GM21825 (cell line): ENCODE measurements at regions not wholly inside any gene's neighbourhood (a gene's known extent, or its start where the extent isn't known, plus 50 kb on each side); places are given as distances from the start of the nearest gene placed in this dataset.
A peak's percentile ranks its signal among the peaks of the same experiment; 100 is the strongest.
"Not testable (repeated sequence)": the region's sequence is repeated elsewhere in the genome, so short reads cannot be mapped to it uniquely, and the experiment has no call there.

ENCODE experiments used
- ATAC-seq: cut with Tn5 transposase; IDR thresholded peaks from one replicate; pipeline ENCODE4 v1.9.1; 2021; ENCODE audit warnings: mild to moderate bottlenecking, moderate library complexity; ENCODE audit not compliant: unreplicated experiment

- ATAC-seq = no peak
Measured at GRCh38 chr2:89831641-89832498, 1140.4 kb downstream of the RPIA start.

GRCh38 chr2:89833116-89833779 lies 1141.8 kb downstream of the RPIA start:
- ATAC-seq = peak; percentile 42

- ATAC-seq = no peak
Measured at GRCh38 chr2:89833780-89834117, 1142.3 kb downstream of the RPIA start.

- ATAC-seq = no peak
Measured at GRCh38 chr2:89834306-89834705, 1142.8 kb downstream of the RPIA start.

GRCh38 chr2:89836326-89836725 lies 1144.9 kb downstream of the RPIA start:
- ATAC-seq = not testable (repeated sequence)

- no peak for ATAC-seq
Measured at GRCh38 chr2:89837962-89838625, 1146.6 kb downstream of the RPIA start.

GRCh38 chr2:89840175-89840574 lies 1148.7 kb downstream of the RPIA start:
- ATAC-seq = not testable (repeated sequence)

GRCh38 chr2:89840781-89841475 lies 1149.5 kb downstream of the RPIA start:
- ATAC-seq = not testable (repeated sequence)

GRCh38 chr2:89841476-89841840 lies 1150.0 kb downstream of the RPIA start:
- no peak for ATAC-seq

- no peak for ATAC-seq
Measured at GRCh38 chr2:89842180-89842908, 1150.9 kb downstream of the RPIA start.

GRCh38 chr2:89844221-89844943 lies 1152.9 kb downstream of the RPIA start:
- ATAC-seq = no peak

- no peak for ATAC-seq
Measured at GRCh38 chr2:89845532-89845931, 1154.1 kb downstream of the RPIA start.

- ATAC-seq = no peak
Measured at GRCh38 chr2:89848114-89848513, 1156.6 kb downstream of the RPIA start.

- ATAC-seq = no peak
Measured at GRCh38 chr2:89848763-89849368, 1157.4 kb downstream of the RPIA start.

- no peak for ATAC-seq
Measured at GRCh38 chr2:89849731-89850130, 1158.3 kb downstream of the RPIA start.

- ATAC-seq = no peak
Measured at GRCh38 chr2:89850481-89850880, 1159.0 kb downstream of the RPIA start.

- ATAC-seq = no peak
Measured at GRCh38 chr2:89850881-89851582, 1159.6 kb downstream of the RPIA start.

- ATAC-seq = no peak
Measured at GRCh38 chr2:89851583-89851905, 1160.1 kb downstream of the RPIA start.

- not testable (repeated sequence) for ATAC-seq
Measured at GRCh38 chr2:89853427-89853826, 1162.0 kb downstream of the RPIA start.
